OCI-LY7 (cell line): ENCODE measurements at regions not wholly inside any gene's neighbourhood (a gene's known extent, or its start where the extent isn't known, plus 50 kb on each side); places are given as distances from the start of the nearest gene placed in this dataset.

Source experiments
- BruUV-seq: library from RNA; stranded (reverse); fragments of 400-500 nt; replicated peaks from 2 replicates; lab custom pipeline; 2021; lab: Mats Ljungman, UMichigan
- CTCF ChIA-PET: fragments of 300-600 bp; sonication (Branson Sonifier 250); formaldehyde crosslinking; loops from one replicate; lab custom pipeline; 2022; ENCODE audit warnings: antibody characterized with exemption; ENCODE audit not compliant: unreplicated experiment; lab: Charles Lee
- POLR2A ChIA-PET: fragments of 300-600 bp; sonication (Branson Sonifier 250); formaldehyde crosslinking; loops from one replicate; lab custom pipeline; 2022; ENCODE audit warnings: antibody characterized with exemption; lab: Charles Lee
- DNase-seq: peaks from one replicate; pipeline ENCODE4 v3.0.0-alpha.2; 2015; ENCODE audit warnings: low spot score
- H2AFZ ChIP-seq: fragments of 200-600 bp; sonication (generic), shearing (Covaris generic); 2 replicates; pipeline ENCODE4 v1.6.1; 2014; ENCODE audit warnings: mild to moderate bottlenecking, antibody characterized with exemption, low read length, moderate library complexity
- H3K27ac ChIP-seq: fragments of 200-600 bp; sonication (generic); 2 replicates; pipeline ENCODE4 v1.5.1; 2014; ENCODE audit warnings: mixed run types, low read depth, mild to moderate bottlenecking, moderate library complexity, low read length, inconsistent platforms; ENCODE audit not compliant: poor library complexity, severe bottlenecking
- H3K36me3 ChIP-seq: fragments of 200-600 bp; sonication (generic); 2 replicates; pipeline ENCODE4 v1.6.1; 2014; ENCODE audit warnings: mild to moderate bottlenecking, antibody characterized with exemption, low read length, moderate library complexity, mixed read lengths; ENCODE audit not compliant: insufficient read depth
- H3K4me1 ChIP-seq: fragments of 200-600 bp; sonication (generic); 2 replicates; pipeline ENCODE4 v1.5.1; 2014; ENCODE audit warnings: mild to moderate bottlenecking, low read length; ENCODE audit not compliant: insufficient read depth, poor library complexity, severe bottlenecking
- H3K4me2 ChIP-seq: fragments of 200-600 bp; sonication (generic); 2 replicates; pipeline ENCODE4 v1.6.1; 2014; ENCODE audit warnings: mild to moderate bottlenecking, low read length
- H3K4me3 ChIP-seq: fragments of 200-600 bp; sonication (generic); 2 replicates; pipeline ENCODE4 v1.5.1; 2014; ENCODE audit warnings: mild to moderate bottlenecking, low read depth, low read length; ENCODE audit not compliant: poor library complexity, severe bottlenecking
- H3K79me2 ChIP-seq: fragments of 200-600 bp; sonication (generic); 2 replicates; pipeline ENCODE4 v1.6.1; 2016; ENCODE audit warnings: low read depth, mild to moderate bottlenecking, low read length, moderate library complexity, mixed read lengths; ENCODE audit not compliant: insufficient read depth
- H3K9me2 ChIP-seq: fragments of 200-600 bp; sonication (generic); 2 replicates; pipeline ENCODE4 v1.6.1; 2016; ENCODE audit warnings: mild to moderate bottlenecking, low read length, mixed read lengths; ENCODE audit not compliant: insufficient read depth
- H3K9me3 ChIP-seq: fragments of 200-600 bp; sonication (generic); 2 replicates; pipeline ENCODE4 v1.6.1; 2014; ENCODE audit warnings: mild to moderate bottlenecking, mixed run types, low read length, mixed read lengths
- H4K20me1 ChIP-seq: fragments of 200-600 bp; sonication (generic); 2 replicates; pipeline ENCODE4 v1.6.1; 2014; ENCODE audit warnings: mild to moderate bottlenecking, antibody characterized with exemption, low read length, moderate library complexity, mixed read lengths; ENCODE audit not compliant: insufficient read depth
- CTCF ChIP-seq: fragments of 200-600 bp; sonication (generic); conservative IDR thresholded peaks from 2 replicates; pipeline ENCODE4 v1.5.1; 2014; ENCODE audit warnings: mild to moderate bottlenecking, antibody characterized with exemption, low read length, moderate library complexity, mixed read lengths
- EZH2phosphoT487 ChIP-seq: fragments of 200-600 bp; sonication (generic); IDR thresholded peaks from 2 replicates; pipeline ENCODE4 v1.6.1; 2018; ENCODE audit warnings: low read depth, borderline replicate concordance, mild to moderate bottlenecking, mixed run types, antibody characterized with exemption, low read length, moderate library complexity, mixed read lengths
- intact Hi-C: fragments of 100-400 bp; cut with micrococcal nuclease; formaldehyde crosslinking; loops from one replicate; pipeline ENCODE4 v1.10.0; 2022; ENCODE audit not compliant: unreplicated experiment

DNA sequence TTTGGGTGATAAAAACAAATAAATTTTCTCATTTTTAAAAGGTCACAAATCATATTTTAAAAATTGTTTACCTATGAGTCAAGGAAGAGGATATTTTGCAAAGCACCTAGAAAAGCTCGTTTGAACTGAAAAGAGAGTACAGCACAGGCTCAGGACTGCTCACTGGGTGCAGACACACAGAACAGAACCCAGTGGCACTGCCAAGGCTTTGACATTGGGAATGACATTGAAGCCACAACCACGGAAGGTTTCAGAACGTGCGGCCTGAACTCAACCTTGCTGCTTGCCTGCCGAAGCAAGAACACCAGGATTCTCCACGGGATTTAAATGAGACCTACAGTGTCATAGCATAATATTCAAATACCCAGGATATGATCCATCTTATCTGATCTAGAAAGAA is 597.1 kb upstream of the B3GAT1 start:
- no peaks in the 10 kb centered on the region for H3K4me1 ChIP-seq
- H3K79me2 ChIP-seq, result no peaks in the 10 kb centered on the region
- no peak overlapping the region for H3K4me2 ChIP-seq
- no peak for DNase-seq
- H4K20me1 ChIP-seq, result no peaks in the 10 kb centered on the region
- no peak overlapping the region for H2AFZ ChIP-seq
- TF ChIP-seq EZH2phosphoT487, result no peak
- no peak for TF ChIP-seq CTCF
- H3K27ac ChIP-seq, result no peak overlapping the region
- ChIA-PET CTCF (no interaction called here), POLR2A (no interaction called here)
- intact Hi-C loops, result no loop called here
- H3K9me2 ChIP-seq, result no peaks in the 10 kb centered on the region
- no peaks in the 10 kb centered on the region for H3K36me3 ChIP-seq
- H3K9me3 ChIP-seq, result no peaks in the 10 kb centered on the region
- BruUV-seq, result no TSS peak
- H3K4me3 ChIP-seq, result no peak overlapping the region

DNA sequence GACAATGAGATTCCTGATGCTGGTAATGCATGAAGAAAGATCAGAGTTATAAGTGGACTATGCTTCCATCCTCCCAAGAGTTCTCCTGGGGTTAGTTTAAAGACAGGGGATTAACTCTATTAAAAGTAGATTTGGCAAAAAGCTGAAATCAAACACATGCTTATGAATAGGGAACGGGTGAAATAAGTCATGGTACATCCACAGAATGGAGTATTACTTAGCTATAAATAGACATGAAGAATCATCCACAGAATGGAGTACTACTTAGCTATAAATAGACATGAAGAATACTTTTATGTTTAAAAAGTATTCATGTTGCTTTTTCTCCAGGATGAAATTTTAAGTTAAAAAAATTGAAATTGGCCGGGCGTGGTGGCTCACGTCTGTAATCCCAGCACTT is 596.4 kb upstream of the B3GAT1 start:
- no peaks in the 10 kb centered on the region for H4K20me1 ChIP-seq
- H3K36me3 ChIP-seq, result no peaks in the 10 kb centered on the region
- no peaks in the 10 kb centered on the region for H3K9me3 ChIP-seq
- TF ChIP-seq CTCF (no peak), EZH2phosphoT487 (no peak)
- no peaks in the 10 kb centered on the region for H3K9me2 ChIP-seq
- intact Hi-C loops, result no loop called here
- H3K27ac ChIP-seq, result no peak overlapping the region
- no TSS peak for BruUV-seq
- CTCF ChIA-PET, result no interaction called here
- no peak overlapping the region for H2AFZ ChIP-seq
- DNase-seq, result no peak
- POLR2A ChIA-PET, result no interaction called here
- no peaks in the 10 kb centered on the region for H3K79me2 ChIP-seq
- no peaks in the 10 kb centered on the region for H3K4me1 ChIP-seq
- no peak overlapping the region for H3K4me2 ChIP-seq
- H3K4me3 ChIP-seq, result no peak overlapping the region

GRCh38 chr11:135008001-135008405 is 596.0 kb upstream of the B3GAT1 start:
- Histone ChIP-seq H3K36me3 (no peaks in the 10 kb centered on the region), H3K4me1 (no peaks in the 10 kb centered on the region), H2AFZ (no peak overlapping the region), H3K9me2 (no peaks in the 10 kb centered on the region), H3K79me2 (no peaks in the 10 kb centered on the region), H3K27ac (no peak overlapping the region), H4K20me1 (no peaks in the 10 kb centered on the region), H3K9me3 (no peaks in the 10 kb centered on the region), H3K4me2 (no peak overlapping the region), H3K4me3 (no peak overlapping the region)
- ChIA-PET CTCF (no interaction called here), POLR2A (no interaction called here)
- no TSS peak for BruUV-seq
- no peak for TF ChIP-seq EZH2phosphoT487
- no peak for TF ChIP-seq CTCF
- no peak for DNase-seq
- intact Hi-C loops, result no loop called here
